Psoas muscle (tissue), 7 donors: ENCODE measurements at regions not wholly inside any gene's neighbourhood (a gene's known extent, or its start where the extent isn't known, plus 50 kb on each side); places are given as distances from the start of the nearest gene placed in this dataset.
"Not testable (repeated sequence)": the region's sequence is repeated elsewhere in the genome, so short reads cannot be mapped to it uniquely, and the experiment has no call there.

ENCODE experiments used
- ATAC-seq, 4 donors: fragments of 200-7000 bp; cut with Tn5 transposase; one replicate each; pipeline ENCODE4 v1.9.1; 2020; ENCODE audit warnings: moderate library complexity in 3 of 4, mild to moderate bottlenecking in 2 of 4
- DNase-seq, 2 donors: peaks; one replicate each; pipeline ENCODE4 v3.0.0-alpha.2; 2020
- H3K27ac ChIP-seq: fragments of 200-600 bp; one replicate; pipeline ENCODE4 v1.8.0; 2022
- H3K27me3 ChIP-seq, 3 donors: fragments of 200-600 bp in 1 of 3; one replicate each; pipeline versions ENCODE4 v1.6.1 to v1.8.0; 2013 to 2022; ENCODE audit warnings: low read length in 2 of 3, mild to moderate bottlenecking in 2 of 3, moderate library complexity in 1 of 3; ENCODE audit not compliant: insufficient read depth in 3 of 3
- H3K36me3 ChIP-seq, 2 donors: fragments of 200-600 bp in 1 of 2; one replicate each; pipeline versions ENCODE4 v1.6.1 to v1.8.0; 2013 to 2022; ENCODE audit warnings: low read depth in 1 of 2, mild to moderate bottlenecking in 1 of 2, moderate library complexity in 1 of 2; ENCODE audit not compliant: insufficient read depth in 1 of 2
- H3K4me1 ChIP-seq: fragments of 200-600 bp; one replicate; pipeline ENCODE4 v1.8.0; 2022
- H3K4me3 ChIP-seq: fragments of 200-600 bp; one replicate; pipeline ENCODE4 v1.8.0; 2022; ENCODE audit warnings: mild to moderate bottlenecking
- H3K9me3 ChIP-seq: fragments of 200-600 bp; one replicate; pipeline ENCODE4 v1.8.0; 2022
- WGBS, 3 donors: extraction: QIAGEN DNeasy Blood & Tissue Kit; methylation state at CpG; one replicate each; pipeline versions ENCODE4 v1.1.6 to v1.1.7; 2013; 5-methylcytosine and 5-hydroxymethylcytosine counted together
- intact Hi-C, 2 donors: fragments of 100-400 bp; cut with DNase I; formaldehyde crosslinking; loops; one replicate each; pipeline versions ENCODE4 v1.11.0 to v1.14.2; 2022
- TF ChIP-seq, protein P1 (sequence below): fragments of 200-600 bp; IDR thresholded peaks from one replicate; pipeline ENCODE4 v1.8.0; 2022; ENCODE audit warnings: antibody characterized with exemption
- donor health status: healthy with polysubstance abuse.
- donor health status: DM: no; HTN: no; CAD: no; lungs with moderate emphysema.
- donor health status: Bipolar disorder and iron deficiency.
- donor health status: healthy.
- donor health status: DM: yes; HTN: yes; CAD: no.
- donor health status: DM: no; HTN: no; CAD: no.
- donor health status: DM: yes; HTN: yes; CAD: no.

DNA sequence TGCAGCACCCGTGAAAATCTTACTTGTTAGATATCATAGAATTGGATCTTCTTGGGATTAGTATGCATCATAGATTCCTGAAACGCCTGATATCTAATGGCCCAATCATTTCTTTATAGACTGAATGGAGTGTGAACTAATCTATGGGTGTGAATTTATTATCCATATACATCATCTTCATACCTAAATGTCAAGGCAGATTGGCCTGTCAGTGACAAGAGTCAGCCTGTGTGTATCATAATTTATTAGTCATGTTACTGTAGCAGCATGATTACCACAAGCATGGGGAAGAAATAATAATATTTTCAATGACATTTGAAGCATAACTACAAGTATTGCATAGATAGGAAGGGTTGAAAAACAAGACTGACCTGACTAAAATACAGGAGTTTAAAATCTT lies 235.8 kb downstream of the RAP2B start:
- no peak for ATAC-seq
- H3K27me3 ChIP-seq, result no peaks in the 10 kb centered on the region
- H3K27ac ChIP-seq, result no peak overlapping the region
- H3K9me3 ChIP-seq, result peaks cover 12% of the 10 kb centered on the region
- no peak for DNase-seq
- H3K4me1 ChIP-seq, result no peaks in the 10 kb centered on the region
- H3K36me3 ChIP-seq, result no peaks in the 10 kb centered on the region
- no peak overlapping the region for H3K4me3 ChIP-seq
- intact Hi-C loops, result no loop called here
- TF ChIP-seq, protein P1, sequence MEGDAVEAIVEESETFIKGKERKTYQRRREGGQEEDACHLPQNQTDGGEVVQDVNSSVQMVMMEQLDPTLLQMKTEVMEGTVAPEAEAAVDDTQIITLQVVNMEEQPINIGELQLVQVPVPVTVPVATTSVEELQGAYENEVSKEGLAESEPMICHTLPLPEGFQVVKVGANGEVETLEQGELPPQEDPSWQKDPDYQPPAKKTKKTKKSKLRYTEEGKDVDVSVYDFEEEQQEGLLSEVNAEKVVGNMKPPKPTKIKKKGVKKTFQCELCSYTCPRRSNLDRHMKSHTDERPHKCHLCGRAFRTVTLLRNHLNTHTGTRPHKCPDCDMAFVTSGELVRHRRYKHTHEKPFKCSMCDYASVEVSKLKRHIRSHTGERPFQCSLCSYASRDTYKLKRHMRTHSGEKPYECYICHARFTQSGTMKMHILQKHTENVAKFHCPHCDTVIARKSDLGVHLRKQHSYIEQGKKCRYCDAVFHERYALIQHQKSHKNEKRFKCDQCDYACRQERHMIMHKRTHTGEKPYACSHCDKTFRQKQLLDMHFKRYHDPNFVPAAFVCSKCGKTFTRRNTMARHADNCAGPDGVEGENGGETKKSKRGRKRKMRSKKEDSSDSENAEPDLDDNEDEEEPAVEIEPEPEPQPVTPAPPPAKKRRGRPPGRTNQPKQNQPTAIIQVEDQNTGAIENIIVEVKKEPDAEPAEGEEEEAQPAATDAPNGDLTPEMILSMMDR, result no peak
- 40 to 62% (median 54%) methylated on average over 2 of the region's 2 CpGs for WGBS, 3 donors

DNA sequence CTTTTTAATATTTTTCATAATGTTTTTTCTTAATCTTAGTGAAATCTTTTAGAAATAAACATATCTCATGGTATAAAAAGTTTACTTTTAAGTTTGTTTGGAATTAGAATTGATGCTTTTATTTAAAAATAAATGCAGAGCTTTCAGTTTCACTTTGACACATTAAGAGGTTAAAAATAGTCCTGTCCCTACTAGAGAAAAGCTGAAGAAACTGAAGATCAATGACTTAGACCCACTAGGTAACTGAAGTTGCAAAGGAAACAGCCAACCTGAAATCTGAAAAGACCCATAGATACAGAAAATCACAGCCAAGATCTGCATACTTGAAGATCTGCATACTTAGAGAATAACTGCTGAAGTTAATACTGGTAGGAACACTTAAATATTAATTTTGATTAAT lies 237.6 kb downstream of the RAP2B start:
- H3K27ac ChIP-seq, result no peak overlapping the region
- no peak overlapping the region for H3K4me3 ChIP-seq
- H3K4me1 ChIP-seq, result no peaks in the 10 kb centered on the region
- TF ChIP-seq, protein P1, result no peak
- intact Hi-C loops, result no loop called here
- DNase-seq (no peak), ATAC-seq (no peak)
- H3K27me3 ChIP-seq, result no peaks in the 10 kb centered on the region
- H3K9me3 ChIP-seq, result no peaks in the 10 kb centered on the region
- H3K36me3 ChIP-seq, result no peaks in the 10 kb centered on the region

DNA sequence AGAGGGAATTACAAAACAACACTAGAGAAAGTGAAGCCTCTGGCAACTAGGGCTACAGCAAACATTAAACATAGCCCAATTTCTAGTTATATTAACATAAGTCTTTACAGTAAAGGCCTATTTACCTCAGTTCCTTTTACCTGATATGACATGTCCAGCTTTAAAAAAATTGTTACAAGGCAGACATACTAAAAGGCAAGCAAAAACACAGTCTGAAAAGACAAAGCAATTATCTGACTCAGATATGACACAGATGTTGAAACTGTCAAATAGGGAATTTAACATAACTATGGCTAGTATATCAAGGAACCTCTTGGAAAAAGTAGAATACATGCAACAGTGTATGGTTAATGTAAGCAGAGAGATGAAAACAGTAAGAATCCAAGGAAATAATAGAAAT lies 238.6 kb downstream of the RAP2B start:
- Histone ChIP-seq H3K4me3 (no peak overlapping the region), H3K36me3 (no peaks in the 10 kb centered on the region), H3K9me3 (no peaks in the 10 kb centered on the region), H3K27ac (no peak overlapping the region), H3K4me1 (no peaks in the 10 kb centered on the region), H3K27me3 (no peaks in the 10 kb centered on the region)
- TF ChIP-seq, protein P1, result no peak
- DNase-seq (no peak), ATAC-seq (no peak)
- intact Hi-C loops, result no loop called here

- Histone ChIP-seq H3K27ac (no peak overlapping the region), H3K36me3 (no peaks in the 10 kb centered on the region), H3K9me3 (no peaks in the 10 kb centered on the region), H3K4me1 (no peaks in the 10 kb centered on the region), H3K4me3 (no peak overlapping the region), H3K27me3 (no peaks in the 10 kb centered on the region)
- TF ChIP-seq, protein P1, result no peak
- 40 to 86% (median 49%) methylated on average over 2 of the region's 2 CpGs for WGBS, 3 donors
- intact Hi-C loops, result no loop called here
- DNase-seq (no peak), ATAC-seq (no peak)
Observed at GRCh38 chr3:153404157-153404556, 242.1 kb downstream of the RAP2B start.

DNA sequence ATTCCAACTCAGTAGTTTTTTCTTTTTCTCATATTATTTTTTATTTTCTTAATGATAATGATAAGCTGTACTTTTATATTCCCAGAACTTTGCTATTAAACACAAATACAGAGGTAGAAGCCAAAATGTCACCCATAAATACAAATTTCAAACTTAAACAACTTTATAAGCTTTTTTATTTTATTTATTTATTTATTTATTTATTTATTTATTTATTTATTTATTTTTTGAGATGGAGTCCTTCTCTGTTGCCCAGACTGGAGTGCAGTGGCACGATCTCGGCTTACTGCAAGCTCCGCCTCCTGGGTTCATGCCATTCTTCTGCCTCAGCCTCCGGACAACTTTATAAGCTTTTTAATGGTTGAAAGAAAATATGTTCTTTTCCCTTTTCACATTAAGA lies 243.3 kb downstream of the RAP2B start:
- H3K4me3 ChIP-seq, ATAC-seq, H3K36me3 ChIP-seq, H3K27me3 ChIP-seq, DNase-seq, H3K9me3 ChIP-seq, H3K4me1 ChIP-seq, H3K27ac ChIP-seq, intact Hi-C loops: not testable (repeated sequence)
- 65 to 75% (median 71%) methylated on average over 4 of the region's 4 CpGs for WGBS, 3 donors
